OCI-LY1 (cell line): ENCODE measurements at regions not wholly inside any gene's neighbourhood (a gene's known extent, or its start where the extent isn't known, plus 50 kb on each side); places are given as distances from the start of the nearest gene placed in this dataset.

Experiments used
- H2AFZ ChIP-seq: fragments of 200-600 bp; sonication (generic), shearing (Covaris generic); 2 replicates; pipeline ENCODE4 v1.6.0; 2014; ENCODE audit warnings: antibody characterized with exemption, mild to moderate bottlenecking, low read length
- H3F3A ChIP-seq: fragments of 200-600 bp; sonication (generic), shearing (Covaris generic); 2 replicates; pipeline ENCODE4 v1.6.0; 2014; ENCODE audit warnings: mild to moderate bottlenecking, antibody characterized with exemption, low read length, moderate library complexity; ENCODE audit not compliant: insufficient read depth
- H3K27ac ChIP-seq: fragments of 200-600 bp; sonication (generic); 2 replicates; pipeline ENCODE4 v1.5.1; 2014; ENCODE audit warnings: low read length, mixed run types, mild to moderate bottlenecking, low read depth; ENCODE audit not compliant: poor library complexity, severe bottlenecking
- H3K27me3 ChIP-seq: fragments of 200-600 bp; sonication (generic); 2 replicates; pipeline ENCODE4 v1.6.0; 2014; ENCODE audit warnings: antibody characterized with exemption, mild to moderate bottlenecking, low read length, moderate library complexity; ENCODE audit not compliant: insufficient read depth
- H3K36me3 ChIP-seq: fragments of 200-600 bp; sonication (generic); 2 replicates; pipeline ENCODE4 v1.6.1; 2014; ENCODE audit warnings: mild to moderate bottlenecking, antibody characterized with exemption, low read length, moderate library complexity, mixed read lengths; ENCODE audit not compliant: insufficient read depth
- H3K4me1 ChIP-seq: fragments of 200-600 bp; sonication (generic); 2 replicates; pipeline ENCODE4 v1.5.1; 2014; ENCODE audit warnings: mild to moderate bottlenecking, low read length, moderate library complexity; ENCODE audit not compliant: insufficient read depth, severe bottlenecking
- H3K4me2 ChIP-seq: fragments of 200-600 bp; sonication (generic), shearing (Covaris generic); 2 replicates; pipeline ENCODE4 v1.6.1; 2014; ENCODE audit warnings: low read length
- H3K4me3 ChIP-seq: fragments of 200-600 bp; sonication (generic); 2 replicates; pipeline ENCODE4 v1.5.1; 2014; ENCODE audit warnings: low read length, low read depth, mild to moderate bottlenecking, mixed read lengths; ENCODE audit not compliant: poor library complexity, severe bottlenecking
- H3K79me2 ChIP-seq: fragments of 200-600 bp; shearing (Covaris generic); 2 replicates; pipeline ENCODE4 v1.6.1; 2016; ENCODE audit warnings: mixed run types, low read length, mixed read lengths; ENCODE audit not compliant: insufficient read depth
- H3K9ac ChIP-seq: fragments of 200-600 bp; sonication (generic), shearing (Covaris generic); 2 replicates; pipeline ENCODE4 v1.6.1; 2014; ENCODE audit warnings: mild to moderate bottlenecking, low read length, mixed read lengths
- H3K9me2 ChIP-seq: fragments of 200-600 bp; sonication (generic), shearing (Covaris generic); 2 replicates; pipeline ENCODE4 v1.6.1; 2014; ENCODE audit warnings: low read depth, mild to moderate bottlenecking, low read length, mixed read lengths
- H3K9me3 ChIP-seq: fragments of 200-600 bp; shearing (Covaris generic); 2 replicates; pipeline ENCODE4 v1.6.1; 2014; ENCODE audit warnings: low read length, mixed read lengths
- H4K20me1 ChIP-seq: fragments of 200-600 bp; sonication (generic), shearing (Covaris generic); 2 replicates; pipeline ENCODE4 v1.6.0; 2016; ENCODE audit warnings: mild to moderate bottlenecking, low read length; ENCODE audit not compliant: insufficient read depth
- EZH2 ChIP-seq: fragments of 200-600 bp; sonication (generic), shearing (Covaris generic); IDR thresholded peaks from 2 replicates; pipeline ENCODE4 v1.8.0; 2017; ENCODE audit warnings: borderline replicate concordance, mixed run types, mild to moderate bottlenecking, antibody characterized with exemption, low read length, moderate library complexity, mixed read lengths
- TF ChIP-seq, protein P1 (sequence below): fragments of 200-600 bp; sonication (generic), shearing (Covaris generic); IDR thresholded peaks from 2 replicates; pipeline ENCODE4 v1.5.1; 2017; ENCODE audit warnings: mild to moderate bottlenecking, antibody characterized with exemption, low read length, moderate library complexity, mixed read lengths

DNA sequence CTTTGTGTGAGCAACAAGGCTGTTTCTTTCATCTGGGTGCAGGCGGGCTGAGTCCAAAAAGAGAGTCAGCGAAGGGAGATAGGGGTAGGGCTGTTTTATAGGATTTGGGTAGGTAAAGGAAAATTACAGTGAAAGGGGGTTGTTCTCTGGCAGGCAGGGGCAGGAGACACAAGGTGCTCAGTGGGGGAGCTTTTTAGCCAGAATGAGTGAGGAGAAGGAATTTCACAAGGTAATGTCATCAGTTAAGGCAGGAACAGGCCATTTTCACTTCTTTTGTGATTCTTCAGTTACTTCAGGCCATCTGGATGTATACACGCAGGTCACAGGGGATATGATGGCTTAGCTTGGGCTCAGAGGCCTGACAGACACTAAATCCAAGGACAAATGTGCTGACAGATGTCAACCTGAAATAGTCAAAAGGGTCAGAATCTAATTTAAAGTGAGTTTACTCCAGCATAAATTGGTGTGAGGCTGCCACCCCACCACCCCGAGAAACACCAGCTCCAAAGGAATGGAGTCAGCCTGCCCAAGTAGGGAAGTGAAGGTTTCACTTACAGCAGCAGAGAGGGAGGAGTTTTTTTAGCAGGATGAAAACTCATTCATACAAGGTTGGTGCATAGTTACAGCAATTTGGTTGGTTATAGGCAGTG is 560.0 kb upstream of the CDH4 start:
- no peak for TF ChIP-seq EZH2
- TF ChIP-seq, protein P1, sequence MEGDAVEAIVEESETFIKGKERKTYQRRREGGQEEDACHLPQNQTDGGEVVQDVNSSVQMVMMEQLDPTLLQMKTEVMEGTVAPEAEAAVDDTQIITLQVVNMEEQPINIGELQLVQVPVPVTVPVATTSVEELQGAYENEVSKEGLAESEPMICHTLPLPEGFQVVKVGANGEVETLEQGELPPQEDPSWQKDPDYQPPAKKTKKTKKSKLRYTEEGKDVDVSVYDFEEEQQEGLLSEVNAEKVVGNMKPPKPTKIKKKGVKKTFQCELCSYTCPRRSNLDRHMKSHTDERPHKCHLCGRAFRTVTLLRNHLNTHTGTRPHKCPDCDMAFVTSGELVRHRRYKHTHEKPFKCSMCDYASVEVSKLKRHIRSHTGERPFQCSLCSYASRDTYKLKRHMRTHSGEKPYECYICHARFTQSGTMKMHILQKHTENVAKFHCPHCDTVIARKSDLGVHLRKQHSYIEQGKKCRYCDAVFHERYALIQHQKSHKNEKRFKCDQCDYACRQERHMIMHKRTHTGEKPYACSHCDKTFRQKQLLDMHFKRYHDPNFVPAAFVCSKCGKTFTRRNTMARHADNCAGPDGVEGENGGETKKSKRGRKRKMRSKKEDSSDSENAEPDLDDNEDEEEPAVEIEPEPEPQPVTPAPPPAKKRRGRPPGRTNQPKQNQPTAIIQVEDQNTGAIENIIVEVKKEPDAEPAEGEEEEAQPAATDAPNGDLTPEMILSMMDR, result no peak
- Histone ChIP-seq H3K4me1 (no peaks in the 10 kb centered on the region), H3F3A (no peaks in the 10 kb centered on the region)

DNA sequence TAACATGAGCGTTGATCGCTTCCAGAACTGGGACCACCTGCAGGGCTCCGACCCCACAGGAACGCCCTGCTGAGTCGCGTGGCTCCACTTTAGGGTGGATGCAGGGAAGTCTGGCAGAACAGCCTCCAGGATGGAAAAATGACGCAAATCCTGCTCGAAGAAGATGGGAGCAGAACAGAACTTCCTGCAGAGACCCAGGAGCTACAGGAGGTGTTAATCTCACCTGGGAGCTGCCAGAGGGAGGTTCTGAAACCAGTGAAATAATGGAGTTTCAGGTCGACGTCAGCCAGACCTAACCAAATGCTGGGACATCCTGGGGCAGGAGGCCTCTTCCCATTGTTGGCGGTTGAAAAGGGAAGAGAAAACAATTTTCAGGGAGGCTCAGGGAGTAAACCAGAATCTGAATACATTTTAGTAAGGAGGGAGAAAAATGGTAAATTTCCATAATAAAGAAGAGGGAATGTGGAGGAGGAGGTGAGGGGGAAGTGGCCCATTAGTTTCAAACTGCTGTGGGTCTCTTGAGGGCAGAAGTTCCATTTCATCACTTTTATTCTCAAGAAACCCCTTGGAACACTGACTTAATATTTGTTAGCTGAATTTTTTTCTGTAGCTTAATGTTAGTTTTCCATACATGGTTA is 558.4 kb upstream of the CDH4 start:
- Histone ChIP-seq H3K9ac (no peak overlapping the region), H3K79me2 (no peaks in the 10 kb centered on the region), H3K36me3 (no peaks in the 10 kb centered on the region), H3K4me1 (no peaks in the 10 kb centered on the region), H3K4me3 (no peak overlapping the region), H3K4me2 (no peak overlapping the region), H3K9me3 (no peaks in the 10 kb centered on the region), H3K27ac (no peak overlapping the region), H4K20me1 (no peaks in the 10 kb centered on the region), H2AFZ (no peak overlapping the region), H3K9me2 (no peaks in the 10 kb centered on the region), H3F3A (no peaks in the 10 kb centered on the region), H3K27me3 (no peaks in the 10 kb centered on the region)
- TF ChIP-seq EZH2, result no peak
- TF ChIP-seq, protein P1, result no peak

More for the DNA sequence above, 560.0 kb upstream of the CDH4 start:
- H3K4me3 ChIP-seq, result no peak overlapping the region
- H3K27ac ChIP-seq, result no peak overlapping the region
- no peaks in the 10 kb centered on the region for H3K79me2 ChIP-seq
- H4K20me1 ChIP-seq, result no peaks in the 10 kb centered on the region
- H3K36me3 ChIP-seq, result no peaks in the 10 kb centered on the region
- H3K9ac ChIP-seq, result no peak overlapping the region
- no peaks in the 10 kb centered on the region for H3K9me3 ChIP-seq
- H3K9me2 ChIP-seq, result no peaks in the 10 kb centered on the region
- no peaks in the 10 kb centered on the region for H3K27me3 ChIP-seq
- H3K4me2 ChIP-seq, result no peak overlapping the region
- no peak overlapping the region for H2AFZ ChIP-seq

DNA sequence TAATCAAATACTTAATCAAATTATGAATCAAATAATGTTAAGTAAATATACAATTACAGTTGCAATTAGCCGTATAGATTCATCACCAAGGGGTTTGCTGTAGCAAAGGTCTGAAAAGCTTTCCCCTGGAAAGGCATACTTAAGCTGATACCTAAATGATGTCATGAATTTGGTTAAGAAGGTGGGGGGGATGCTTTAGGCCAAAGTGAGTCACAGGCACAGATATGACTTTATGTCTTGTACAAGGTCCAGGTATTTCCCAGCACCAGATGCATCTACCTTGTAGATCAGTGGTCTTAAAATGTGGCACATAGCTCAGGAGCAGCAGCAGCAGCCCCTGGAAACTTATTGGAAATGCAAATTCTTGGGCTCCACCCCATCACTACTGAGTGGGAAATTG is 557.3 kb upstream of the CDH4 start:
- Histone ChIP-seq H3K27me3 (no peaks in the 10 kb centered on the region), H2AFZ (no peak overlapping the region), H3K9me3 (no peaks in the 10 kb centered on the region), H3K4me2 (no peak overlapping the region), H3K4me1 (no peaks in the 10 kb centered on the region), H3K4me3 (no peak overlapping the region), H3K9me2 (no peaks in the 10 kb centered on the region), H3F3A (no peaks in the 10 kb centered on the region), H3K27ac (no peak overlapping the region), H3K36me3 (no peaks in the 10 kb centered on the region), H4K20me1 (no peaks in the 10 kb centered on the region), H3K9ac (no peak overlapping the region), H3K79me2 (no peaks in the 10 kb centered on the region)
- no peak for TF ChIP-seq EZH2
- TF ChIP-seq, protein P1, result no peak
